ENCODE measurements at regions not wholly inside any gene's neighbourhood (a gene's known extent, or its start where the extent isn't known, plus 50 kb on each side); places are given as distances from the start of the nearest gene placed in this dataset.

DNA sequence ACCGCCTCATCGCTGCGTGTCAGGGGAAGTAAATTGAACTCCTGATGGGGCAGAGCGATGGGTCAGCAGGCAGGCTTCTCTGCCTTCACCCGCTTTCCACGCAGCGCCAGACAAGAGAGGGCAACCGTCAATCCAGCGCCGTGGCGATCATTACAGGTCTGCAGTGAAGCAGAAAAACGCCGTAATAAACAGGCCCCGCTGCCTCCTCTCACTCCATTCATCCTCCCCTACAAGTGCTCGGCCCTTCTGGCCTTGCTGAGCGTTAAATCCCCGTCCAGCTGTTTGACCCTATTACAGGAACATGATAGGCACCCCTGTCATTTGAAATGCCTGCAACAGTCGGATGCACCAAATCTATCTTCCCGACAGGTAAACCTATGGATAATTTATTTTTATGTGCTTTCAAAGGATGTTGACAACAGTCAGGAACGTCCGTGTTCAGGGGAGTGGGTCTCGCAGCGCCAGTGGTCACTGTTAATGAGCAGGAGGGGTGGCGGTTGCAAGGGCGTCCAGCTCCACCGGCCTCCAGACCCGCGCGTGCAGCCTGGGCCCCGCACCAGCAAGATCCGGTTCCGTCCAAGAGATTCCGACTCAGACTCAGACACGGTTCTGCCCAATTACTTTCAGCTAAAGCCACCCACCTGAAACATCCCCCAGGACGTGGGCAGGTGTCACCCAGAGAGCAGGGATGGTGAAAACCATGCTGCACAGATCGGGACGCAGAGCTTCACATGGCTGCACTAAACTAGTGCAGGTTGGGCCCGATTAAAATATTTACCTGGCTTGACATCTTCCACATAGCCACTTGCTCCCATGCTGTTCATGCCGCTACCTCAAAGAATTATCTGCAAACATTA, 508.0 kb upstream of the MGMT start:
- FAIRE-seq = no peak

DNA sequence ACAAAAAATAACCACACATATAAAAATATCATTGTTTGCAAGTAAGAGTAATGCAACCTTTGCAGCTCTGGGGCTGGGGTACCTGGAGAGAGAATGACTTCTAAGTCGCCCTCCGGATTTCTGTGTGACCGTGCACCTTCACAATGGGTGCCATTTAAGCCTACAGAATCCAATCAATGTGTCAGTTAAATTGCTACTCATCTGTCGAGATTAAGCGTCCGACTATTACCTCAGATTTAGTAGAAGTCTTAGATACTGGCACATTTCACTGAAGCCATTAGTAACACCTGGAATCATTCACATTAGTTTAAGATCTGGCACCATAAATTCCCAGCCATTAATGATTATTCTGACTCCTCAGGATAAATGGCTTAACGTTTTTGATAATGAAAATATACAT, 507.3 kb upstream of the MGMT start:
- FAIRE-seq = no peak

DNA sequence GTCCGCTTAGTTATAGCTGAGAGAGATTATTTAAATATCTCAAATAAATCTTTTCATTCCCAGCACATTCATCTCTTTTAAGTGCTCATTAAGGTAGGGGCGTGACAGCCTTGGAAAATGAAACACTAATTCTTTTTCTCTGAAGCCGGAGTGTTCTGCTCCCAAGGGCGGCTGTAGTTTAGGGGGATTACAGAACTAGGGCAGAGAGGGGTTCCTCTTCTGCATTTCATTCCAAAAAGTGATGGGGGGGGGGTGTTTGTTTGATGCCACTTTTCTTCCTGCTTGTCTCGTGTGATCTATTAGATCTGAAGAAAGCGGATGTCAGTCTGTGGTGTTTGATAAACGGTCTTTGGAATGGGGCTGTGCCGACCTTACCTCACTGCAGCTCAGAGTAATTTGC, 506.5 kb upstream of the MGMT start:
- no peak for FAIRE-seq

DNA sequence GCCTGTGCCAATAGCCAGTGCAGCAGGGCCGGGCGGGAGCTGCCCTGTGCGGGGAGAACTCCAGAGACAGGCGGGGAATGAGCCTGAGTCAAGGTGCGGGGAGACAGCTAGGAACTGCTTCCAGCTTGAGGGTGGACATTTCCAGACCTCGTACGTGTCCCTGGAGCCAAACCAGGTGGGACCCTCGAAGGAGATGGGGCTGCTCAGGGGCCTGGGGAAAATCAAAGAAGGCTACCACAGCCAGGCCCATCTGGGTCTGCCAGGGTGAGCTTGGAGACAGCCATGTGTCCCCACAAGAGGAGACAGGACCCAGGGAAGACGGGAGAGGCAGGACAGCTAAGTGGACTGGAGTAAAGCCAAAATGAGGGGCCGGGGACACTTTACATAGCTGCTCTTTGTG, 504.9 kb upstream of the MGMT start:
- FAIRE-seq = no peak

DNA sequence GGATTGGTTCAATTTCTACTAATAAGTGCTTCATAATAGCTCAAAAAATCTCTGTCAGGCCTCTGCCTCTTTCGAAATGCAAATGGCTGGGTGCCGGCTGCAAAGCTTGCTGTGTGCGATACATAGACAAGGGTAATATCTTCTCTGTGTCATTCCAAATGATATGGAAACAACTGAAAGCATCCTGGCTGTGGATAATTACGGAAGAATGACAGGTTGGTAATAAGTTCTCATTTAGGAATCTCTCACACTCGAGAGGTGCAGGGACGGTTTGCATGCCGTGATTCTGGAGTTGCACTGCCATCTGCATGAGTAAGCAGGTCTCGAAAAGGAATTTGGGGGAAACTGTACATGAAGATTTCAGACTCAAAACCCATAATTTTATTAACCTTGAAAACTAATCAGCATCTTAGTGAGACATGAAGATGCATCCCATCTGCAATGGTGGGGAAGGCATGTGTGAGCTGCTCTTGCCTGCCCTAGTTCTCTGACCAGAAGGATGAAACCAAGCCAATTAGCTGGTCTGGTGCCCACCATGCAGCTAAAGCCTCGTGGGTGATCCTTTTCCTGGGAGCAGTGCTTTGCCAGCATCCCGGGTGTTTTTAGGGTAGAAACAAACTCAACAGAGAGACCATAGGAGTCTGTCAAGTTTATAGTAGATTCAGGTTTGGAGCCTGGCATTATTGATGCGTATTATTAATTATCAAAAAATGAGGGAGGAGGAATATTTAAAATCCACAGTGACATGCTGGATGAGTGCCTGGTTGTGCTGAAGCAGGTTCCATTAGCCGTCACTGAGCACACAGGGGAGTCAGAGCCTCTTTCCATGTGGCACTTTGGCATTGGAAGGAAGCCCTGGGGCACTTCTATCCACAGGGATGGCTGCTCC, 503.6 kb upstream of the MGMT start:
- no peak for FAIRE-seq

DNA sequence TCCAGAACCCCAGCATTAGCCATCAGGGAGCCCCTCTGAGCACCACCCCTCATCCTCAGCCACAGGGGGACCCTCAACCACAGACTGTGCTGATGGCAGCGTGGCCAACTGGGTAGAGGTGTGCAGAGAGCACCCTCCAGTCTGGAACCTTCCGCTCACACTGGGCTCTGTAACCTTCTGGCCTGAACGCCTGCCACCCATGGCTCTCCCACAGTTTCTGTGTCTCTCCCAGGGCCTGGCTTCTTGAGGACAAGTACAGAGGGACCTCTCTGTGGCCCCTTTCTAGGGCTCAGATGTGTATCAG, 503.0 kb upstream of the MGMT start:
- FAIRE-seq = no peak

DNA sequence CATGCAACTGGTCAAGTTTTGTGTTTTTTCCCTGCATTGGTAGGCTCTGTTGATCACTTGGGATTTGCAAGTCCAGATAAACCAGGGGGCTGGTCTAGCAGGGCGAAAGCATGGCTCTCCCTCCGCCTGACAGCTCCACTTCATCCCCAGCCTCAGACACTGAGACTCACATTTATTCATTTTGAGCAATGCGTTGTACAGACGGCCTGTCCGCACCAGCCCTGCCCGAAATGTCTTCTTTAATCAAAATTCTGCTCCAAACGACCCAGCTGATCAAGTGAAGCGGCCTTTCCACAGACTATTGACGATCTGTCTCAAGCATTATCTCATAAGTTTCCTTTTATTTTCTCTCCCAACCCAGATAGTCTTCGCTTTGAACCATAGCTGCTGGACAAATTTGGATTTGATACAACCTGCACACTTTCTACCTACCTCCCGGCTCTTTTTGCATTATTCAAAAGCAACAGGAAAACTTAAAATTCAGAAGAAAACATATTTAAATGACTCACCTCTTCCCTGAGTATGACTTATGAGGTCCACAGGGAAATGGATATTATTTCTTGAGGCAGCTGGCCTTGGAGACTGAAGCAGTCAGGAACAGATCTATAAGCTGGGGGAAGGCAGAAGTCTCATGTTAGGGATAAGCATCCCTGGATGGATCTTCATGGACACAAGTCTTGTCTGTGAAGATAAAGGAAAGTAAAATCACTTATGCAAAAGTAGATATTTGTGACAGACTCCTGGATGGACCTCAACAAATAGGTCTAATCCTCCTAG, 498.9 kb upstream of the MGMT start:
- FAIRE-seq = no peak

DNA sequence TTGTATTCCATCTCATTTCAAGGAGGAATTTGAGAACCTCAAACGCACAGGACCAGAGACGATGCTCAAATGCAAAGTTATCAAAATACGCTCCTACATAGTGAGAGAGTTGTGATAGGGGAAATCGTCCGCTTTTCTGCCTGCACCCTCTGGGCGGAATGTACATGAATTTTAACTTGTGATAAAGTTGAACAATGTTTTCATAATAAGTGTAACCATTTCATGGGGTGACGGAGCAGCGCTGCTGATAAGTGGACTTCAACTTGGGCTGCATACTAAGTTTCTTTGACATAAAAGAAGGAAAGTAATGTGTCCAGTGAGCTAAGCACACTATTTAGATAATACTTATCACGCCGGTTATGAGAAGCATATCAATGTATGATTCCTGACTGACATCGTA, 497.5 kb upstream of the MGMT start:
- no peak for FAIRE-seq

DNA sequence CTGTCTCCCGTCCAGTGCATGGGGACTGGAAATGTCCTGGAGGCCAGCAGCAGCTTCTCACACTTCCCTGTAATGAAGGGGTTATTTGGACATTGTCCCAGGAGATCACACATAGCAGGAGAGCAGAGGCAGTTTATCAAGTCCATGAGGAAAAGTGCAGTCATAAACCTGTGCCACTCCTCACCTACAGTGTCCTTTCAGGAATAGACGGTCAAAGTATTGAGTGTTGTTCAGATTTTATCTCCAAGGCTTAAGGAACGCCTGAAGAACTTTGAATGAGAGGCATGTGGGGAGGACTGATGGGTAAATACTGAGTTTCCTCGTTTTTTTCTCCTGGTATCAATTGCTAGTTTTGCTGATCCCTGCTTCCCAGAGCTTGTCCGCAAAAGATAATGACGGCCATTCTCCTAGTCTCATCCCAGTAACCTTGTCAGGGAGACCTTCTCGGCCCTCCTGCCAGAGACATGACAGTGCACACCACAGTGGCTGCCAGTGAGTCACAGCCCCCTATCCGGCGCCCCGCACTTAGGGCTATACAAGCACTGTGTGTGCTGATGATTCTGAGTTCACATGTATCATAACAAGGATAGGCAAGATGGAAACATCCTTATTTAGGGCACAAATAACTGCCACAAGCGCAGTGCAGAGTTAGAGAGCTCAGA, 495.5 kb upstream of the MGMT start:
- FAIRE-seq = no peak

DNA sequence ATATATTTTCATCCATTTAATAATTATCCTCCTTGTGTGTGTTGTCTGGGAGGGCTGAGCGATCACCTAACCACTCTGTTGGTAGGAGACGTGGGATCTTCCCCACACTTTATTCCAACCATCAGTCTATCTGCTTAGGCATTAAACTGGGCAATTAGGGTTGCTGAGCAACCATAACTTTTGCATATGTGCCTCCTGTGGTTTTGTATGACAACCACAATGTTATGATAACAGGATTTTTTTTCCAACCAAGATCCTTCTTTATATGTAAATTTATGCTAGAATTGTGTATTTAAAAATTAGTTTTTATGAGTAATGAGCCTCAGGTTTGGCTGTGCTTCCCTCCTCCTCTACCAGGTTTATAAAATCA, 495.0 kb upstream of the MGMT start:
- FAIRE-seq = no peak

DNA sequence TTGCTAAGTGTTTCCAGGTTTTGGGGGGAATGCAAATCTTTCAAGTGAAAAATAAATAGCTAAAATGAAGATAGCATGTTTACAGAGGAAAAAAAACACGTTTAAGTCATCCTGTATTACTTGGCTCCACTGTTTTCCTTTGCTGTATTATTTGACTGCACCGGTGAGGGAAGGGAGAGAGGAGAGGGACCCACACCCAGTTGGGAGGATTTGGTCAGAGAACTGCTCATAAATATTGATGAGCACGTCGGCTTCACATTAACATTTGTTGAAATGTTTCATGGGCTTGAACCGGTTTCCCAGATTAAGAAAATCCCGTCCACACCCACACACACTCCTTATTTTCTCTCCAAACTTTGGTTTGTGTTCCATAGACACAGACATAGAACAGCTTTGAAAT, 493.8 kb upstream of the MGMT start:
- no peak for FAIRE-seq

DNA sequence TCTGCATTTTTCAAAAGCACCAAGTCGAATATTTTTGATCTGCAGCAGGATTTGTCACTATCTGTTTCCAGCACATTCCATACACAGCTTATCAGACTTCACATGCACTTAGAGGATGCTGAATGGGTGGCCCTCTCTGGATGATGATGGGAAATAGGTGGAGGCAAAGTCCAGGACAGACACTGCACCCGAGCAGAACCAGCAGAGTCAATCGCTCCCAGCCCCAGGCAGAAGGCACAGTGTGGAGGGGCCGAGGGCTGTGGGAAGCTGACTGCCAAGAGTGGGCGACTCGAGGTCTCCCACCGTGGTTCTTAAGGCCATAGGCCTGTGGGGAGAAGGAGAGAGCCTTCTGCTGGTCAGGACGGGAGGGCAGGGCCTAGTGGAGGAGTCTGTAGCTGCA, 490.2 kb upstream of the MGMT start:
- no peak for FAIRE-seq

DNA sequence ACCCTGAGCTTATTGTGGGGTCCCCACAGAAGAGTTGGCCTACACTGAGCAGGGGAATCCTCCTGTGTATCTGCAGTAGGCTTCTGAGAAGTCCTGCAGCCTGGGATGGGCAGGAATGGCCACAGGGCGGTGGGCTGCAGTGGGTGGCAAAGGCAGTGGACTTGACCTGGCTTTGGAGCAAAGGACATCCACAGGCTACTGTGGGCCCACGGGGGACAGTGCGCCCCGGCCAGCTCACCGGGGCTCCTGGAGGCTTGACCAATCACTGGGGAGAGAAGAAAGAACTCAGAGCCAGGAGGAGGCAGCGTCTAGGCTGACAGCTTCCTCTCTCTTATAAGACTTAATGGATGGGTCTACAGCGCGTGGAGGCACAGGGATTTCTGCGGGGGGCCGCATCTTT, 488.8 kb upstream of the MGMT start:
- no peak for FAIRE-seq

DNA sequence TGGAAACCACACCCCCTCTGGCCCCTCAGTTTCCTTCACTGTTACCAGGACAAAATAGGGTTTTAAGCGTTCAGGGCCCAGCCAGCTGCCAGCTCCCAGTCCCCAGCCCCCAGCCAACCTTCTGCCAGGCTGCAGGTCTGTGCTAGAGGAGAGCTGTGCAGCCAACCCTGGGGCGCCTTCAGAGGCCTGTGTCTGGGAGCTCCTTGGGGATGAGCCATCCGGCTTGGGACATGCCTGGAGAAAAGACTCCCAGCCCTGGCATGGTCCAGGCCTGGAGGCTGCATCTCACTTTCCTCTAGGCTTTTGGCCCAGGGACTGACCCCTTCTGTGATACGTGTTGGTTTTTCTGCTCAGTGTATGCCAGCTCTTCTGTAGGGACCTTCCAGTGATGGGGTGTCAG, 487.6 kb upstream of the MGMT start:
- FAIRE-seq = no peak

DNA sequence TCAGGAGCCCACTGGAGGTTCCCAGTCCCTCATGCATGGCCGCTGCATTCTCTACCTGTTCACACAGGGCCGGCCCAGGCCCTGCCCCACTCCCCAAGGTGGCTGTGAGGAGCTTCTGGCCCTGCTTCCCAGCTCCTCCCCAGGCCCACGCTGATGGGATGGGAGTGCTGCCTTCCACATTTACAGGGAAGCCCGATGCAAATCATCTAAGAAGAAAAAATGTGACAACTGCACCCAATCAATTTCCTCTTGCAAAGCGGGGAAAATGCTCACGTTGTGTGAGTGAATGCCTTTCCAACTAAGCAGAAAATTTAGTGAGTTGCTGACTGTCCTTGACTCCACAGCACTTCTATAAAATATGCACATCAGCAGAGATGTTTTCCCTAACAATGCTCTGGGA, 485.8 kb upstream of the MGMT start:
- no peak for FAIRE-seq

DNA sequence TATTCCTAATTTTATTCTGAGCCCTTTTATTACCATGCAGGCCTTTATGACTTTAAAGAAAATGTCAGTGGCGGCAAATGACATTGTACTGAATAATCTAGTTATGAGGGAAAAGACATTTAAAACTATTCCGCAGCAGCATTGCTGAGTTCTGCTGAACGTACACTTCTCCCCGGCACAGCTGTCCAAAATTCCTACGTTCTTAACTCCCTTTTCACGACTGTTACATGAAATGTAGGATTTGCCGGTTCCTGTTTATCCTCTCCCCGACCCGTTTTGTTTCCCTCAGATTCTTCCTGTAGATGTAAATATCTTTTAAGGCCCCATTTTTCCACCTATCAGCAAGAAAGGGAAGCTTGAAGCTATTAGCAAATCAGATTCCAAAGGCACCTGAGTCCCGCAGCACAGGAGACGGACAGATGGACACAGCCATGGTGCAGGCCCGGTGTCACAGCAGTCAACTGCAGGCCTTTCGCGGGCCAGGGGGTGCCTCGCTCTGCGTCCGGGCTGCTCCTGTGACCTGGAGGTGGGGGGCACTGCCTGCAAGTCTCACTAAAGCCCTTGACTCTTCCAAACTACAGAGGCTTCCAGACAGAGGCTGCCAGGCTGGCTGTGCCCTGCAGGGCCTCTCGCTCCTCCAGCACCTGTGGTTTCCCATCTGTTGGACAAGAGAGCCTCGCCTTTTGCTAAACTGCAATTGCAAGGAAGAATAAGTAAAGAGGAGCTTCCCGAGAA, 485.0 kb upstream of the MGMT start:
- no peak for FAIRE-seq

DNA sequence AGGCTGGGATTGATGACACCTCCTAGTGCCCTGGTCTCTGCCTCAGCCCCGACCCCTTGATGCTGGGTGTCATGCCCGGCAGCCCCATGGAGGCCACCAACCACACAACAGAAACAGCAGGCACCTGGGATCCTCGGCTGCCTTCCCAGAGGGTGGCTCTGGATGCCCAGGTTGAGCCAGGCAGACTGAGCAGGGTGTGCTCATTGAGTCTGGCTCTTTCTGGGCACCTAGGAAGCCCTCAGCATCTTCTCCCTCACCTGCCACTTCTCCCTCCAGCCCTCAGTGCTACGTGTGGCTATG, 484.5 kb upstream of the MGMT start:
- FAIRE-seq = no peak

DNA sequence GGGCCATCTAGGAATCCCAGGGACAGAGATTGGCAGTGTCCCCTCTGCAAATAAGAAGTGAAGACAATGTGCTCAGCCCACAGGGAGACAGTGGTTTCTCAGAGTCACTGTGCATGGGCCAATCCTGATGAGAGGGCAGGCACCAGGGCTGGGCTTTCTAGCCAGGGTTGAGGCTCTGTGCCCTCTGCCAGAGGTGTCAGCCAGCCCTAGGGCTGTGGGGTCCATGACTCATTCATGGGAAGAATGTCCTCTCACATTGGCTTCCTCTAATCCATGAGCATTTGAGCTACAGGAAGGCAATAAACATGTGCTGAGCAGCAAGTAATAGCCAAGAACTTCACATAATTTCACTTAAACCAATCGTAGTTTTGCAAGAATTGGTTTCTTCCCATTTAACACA, 482.0 kb upstream of the MGMT start:
- no peak for FAIRE-seq

DNA sequence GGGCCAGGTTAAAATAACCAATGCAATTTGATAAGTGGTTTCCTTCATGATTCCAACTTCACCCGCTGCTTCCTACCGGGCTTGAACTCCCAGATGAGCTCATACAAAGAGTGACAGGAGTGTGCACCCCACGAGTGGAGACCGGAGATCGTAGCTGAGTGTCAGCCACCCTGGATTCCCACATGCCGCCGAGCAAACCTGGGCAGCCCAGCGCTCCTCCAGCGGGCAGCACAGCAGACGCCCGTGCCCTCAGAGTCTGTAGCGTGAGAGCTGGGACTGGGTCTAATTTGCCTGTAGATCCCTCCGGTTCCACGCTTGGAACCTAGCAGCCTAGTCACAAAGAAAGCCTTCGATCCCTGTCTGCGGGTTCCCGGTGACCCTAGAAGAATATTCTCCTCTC, 476.1 kb upstream of the MGMT start:
- FAIRE-seq = no peak

DNA sequence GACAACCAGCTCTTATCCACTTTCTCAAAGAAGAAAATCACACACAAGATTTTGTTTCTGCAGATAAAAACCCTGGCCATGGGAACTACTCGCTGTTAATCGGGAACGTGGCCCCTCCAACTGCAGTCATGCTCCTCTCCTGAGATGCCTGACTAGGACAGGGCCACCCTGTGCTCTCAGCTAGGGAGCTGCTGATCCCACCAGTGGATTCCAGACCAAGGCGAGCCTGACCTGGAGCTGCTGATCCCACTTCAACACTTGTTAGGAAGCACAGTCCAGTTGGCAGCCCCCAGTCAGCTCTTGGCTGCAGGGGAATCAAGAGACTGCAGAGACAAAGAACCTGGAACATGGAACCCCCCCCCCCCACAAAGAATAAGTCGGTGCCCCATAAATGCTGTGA, 474.3 kb upstream of the MGMT start:
- FAIRE-seq = no peak

DNA sequence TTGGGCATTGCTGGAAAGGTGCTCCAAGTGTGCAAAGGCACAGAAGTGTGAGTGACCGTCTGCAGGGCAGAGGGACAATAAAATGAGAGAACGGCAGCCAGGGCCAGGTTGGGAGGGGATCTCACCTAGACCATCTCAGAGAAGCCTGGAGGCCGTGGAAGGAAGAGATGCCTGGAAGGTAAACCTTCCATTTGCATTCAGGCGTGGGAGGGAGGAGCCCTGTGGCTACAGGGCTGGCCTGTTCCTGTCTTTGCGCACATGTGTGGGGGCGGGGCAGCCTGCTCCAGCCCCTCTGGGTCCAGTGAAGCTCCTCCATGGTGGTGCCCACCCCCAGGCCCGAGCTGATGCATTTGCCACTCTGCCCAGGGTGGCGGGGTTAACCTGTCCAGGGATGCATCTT, 473.6 kb upstream of the MGMT start:
- FAIRE-seq = no peak

DNA sequence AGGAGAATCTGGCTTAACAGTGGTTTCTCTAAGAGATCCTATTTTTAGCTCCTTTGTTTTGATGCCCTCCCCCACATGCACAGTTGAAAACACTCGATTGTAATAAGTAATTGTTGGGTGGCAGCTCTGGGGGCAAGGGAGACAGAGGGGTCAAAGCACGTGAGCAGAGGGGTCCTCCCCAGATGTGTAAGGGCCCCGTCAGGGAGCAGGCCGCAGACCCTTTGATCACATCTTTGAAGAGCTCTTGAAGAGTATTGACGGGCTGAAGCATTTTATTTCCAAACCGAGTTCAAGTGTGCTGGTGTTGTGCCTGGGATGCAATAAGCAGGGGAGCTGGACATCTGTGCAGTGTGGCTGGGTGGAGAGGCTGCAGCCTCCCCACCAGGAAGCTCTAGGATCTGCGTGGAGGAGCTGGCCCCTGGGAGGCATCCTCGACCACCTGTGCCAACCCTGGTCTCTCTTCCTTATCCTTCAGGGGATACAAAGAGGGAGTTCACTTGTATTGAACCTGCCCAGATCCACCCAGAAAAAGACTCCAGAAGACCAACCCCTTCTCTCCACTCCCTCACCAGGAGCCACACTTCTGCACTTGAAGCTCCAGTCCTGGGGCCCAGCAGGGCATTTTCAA, 473.0 kb upstream of the MGMT start:
- no peak for FAIRE-seq

Data from endometrium (tissue), 2 donors.